Pancreas (tissue), 10 donors: ENCODE measurements at regions not wholly inside any gene's neighbourhood (a gene's known extent, or its start where the extent isn't known, plus 50 kb on each side); places are given as distances from the start of the nearest gene placed in this dataset.

Source experiments
- ATAC-seq, 4 donors: fragments of 200-7000 bp; cut with Tn5 transposase; one replicate each; pipeline versions ENCODE4 v1.8.0 to v1.9.1; 2020; ENCODE audit warnings: mild to moderate bottlenecking in 4 of 4, moderate library complexity in 4 of 4
- DNase-seq, 6 donors: peaks; one replicate each; pipeline ENCODE4 v3.0.0-alpha.2; 2020
- FAIRE-seq: peaks from 2 replicates; lab custom pipeline; 2012; peaks lifted over from hg19 to GRCh38; lab: Jason Lieb, UNC
- H3K27ac ChIP-seq, 4 donors: fragments of 200-600 bp; sonication (generic); 1 replicate in 3 of 4; 2 replicates in 1 of 4; pipeline versions ENCODE4 v1.5.0 to v1.8.0; 2020
- H3K27me3 ChIP-seq, 4 donors: fragments of 200-600 bp; one replicate each; pipeline ENCODE4 v1.8.0; 2021
- H3K36me3 ChIP-seq, 3 donors: fragments of 200-600 bp; sonication (generic) in 1 of 3; one replicate each; pipeline versions ENCODE4 v1.5.0 to v1.8.0; 2020 to 2021
- H3K4me1 ChIP-seq, 3 donors: fragments of 200-600 bp; one replicate each; pipeline ENCODE4 v1.8.0; 2021
- H3K4me3 ChIP-seq, 4 donors: fragments of 200-600 bp; sonication (generic) in 2 of 4; one replicate each; pipeline versions ENCODE4 v1.5.0 to v1.8.0; 2020 to 2021
- H3K9me3 ChIP-seq, 4 donors: fragments of 200-600 bp; one replicate each; pipeline ENCODE4 v1.8.0; 2021
- WGBS, 2 donors: extraction: QIAGEN DNeasy Blood & Tissue Kit; methylation state at CpG; one replicate each; pipeline ENCODE4 v1.1.7; 2013; 5-methylcytosine and 5-hydroxymethylcytosine counted together
- intact Hi-C, 3 donors: fragments of 100-400 bp; cut with DNase I; formaldehyde crosslinking; loops; one replicate each; pipeline versions ENCODE4 v1.11.1 to v1.14.2; 2022
- TF ChIP-seq, protein P1 (sequence below), 4 donors: fragments of 200-600 bp; sonication (generic) in 3 of 4; IDR thresholded peaks; one replicate each; pipeline versions ENCODE4 v1.5.0 to v1.8.0; 2021; ENCODE audit warnings: antibody characterized with exemption in 4 of 4
- donor health status: healthy with polysubstance abuse.
- donor health status: DM: no; HTN: no; CAD: no; lungs with moderate emphysema.
- donor health status: DM: no; HTN: no; CAD: no.
- donor health status: control.
- donor health status: control.
- donor health status: Bipolar disorder and iron deficiency.
- donor health status: DM: yes; HTN: yes; CAD: no.
- donor health status: DM: no; HTN: no; CAD: no.
- donor health status: DM: no; HTN: no; CAD: no.
- donor health status: DM: yes; HTN: yes; CAD: no.

- WGBS, 2 donors, result 57 to 62% methylated on average over 6 of the region's 6 CpGs
- Histone ChIP-seq H3K27ac (no peak overlapping the region), H3K4me3 (no peak overlapping the region), H3K4me1 (no peaks in the 10 kb centered on the region), H3K9me3 (no peaks in the 10 kb centered on the region), H3K36me3 (no peaks in the 10 kb centered on the region), H3K27me3 (peaks cover 0 to 7% (median 0%) of the 10 kb centered on the region in 4 donors)
- ATAC-seq, result no peak
- TF ChIP-seq, protein P1, sequence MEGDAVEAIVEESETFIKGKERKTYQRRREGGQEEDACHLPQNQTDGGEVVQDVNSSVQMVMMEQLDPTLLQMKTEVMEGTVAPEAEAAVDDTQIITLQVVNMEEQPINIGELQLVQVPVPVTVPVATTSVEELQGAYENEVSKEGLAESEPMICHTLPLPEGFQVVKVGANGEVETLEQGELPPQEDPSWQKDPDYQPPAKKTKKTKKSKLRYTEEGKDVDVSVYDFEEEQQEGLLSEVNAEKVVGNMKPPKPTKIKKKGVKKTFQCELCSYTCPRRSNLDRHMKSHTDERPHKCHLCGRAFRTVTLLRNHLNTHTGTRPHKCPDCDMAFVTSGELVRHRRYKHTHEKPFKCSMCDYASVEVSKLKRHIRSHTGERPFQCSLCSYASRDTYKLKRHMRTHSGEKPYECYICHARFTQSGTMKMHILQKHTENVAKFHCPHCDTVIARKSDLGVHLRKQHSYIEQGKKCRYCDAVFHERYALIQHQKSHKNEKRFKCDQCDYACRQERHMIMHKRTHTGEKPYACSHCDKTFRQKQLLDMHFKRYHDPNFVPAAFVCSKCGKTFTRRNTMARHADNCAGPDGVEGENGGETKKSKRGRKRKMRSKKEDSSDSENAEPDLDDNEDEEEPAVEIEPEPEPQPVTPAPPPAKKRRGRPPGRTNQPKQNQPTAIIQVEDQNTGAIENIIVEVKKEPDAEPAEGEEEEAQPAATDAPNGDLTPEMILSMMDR (IDR thresholded peaks at IDR 0.05), result no peak
- intact Hi-C loops, result loop anchor here in 1 of 3 donors (10.0 kb wide), 2 partner anchors 315 to 915 kb away; no protein-coding TSS in a partner anchor
- DNase-seq, result no peak
- FAIRE-seq, result no peak
Measured at GRCh38 chr1:29789910-29790247, 553.6 kb downstream of the PTPRU start.

GRCh38 chr1:29789221-29789909 lies 553.0 kb downstream of the PTPRU start:
- 39 to 45% methylated on average over 10 of the region's 10 CpGs for WGBS, 2 donors
- no peak for DNase-seq
- no peaks in the 10 kb centered on the region for H3K36me3 ChIP-seq
- H3K9me3 ChIP-seq, result no peaks in the 10 kb centered on the region
- ATAC-seq, result no peak
- FAIRE-seq, result no peak
- TF ChIP-seq, protein P1 (IDR thresholded peaks at IDR 0.05), result no peak
- no peak overlapping the region for H3K27ac ChIP-seq
- intact Hi-C loops, result no loop called here
- peaks cover 0 to 7% (median 0%) of the 10 kb centered on the region in 4 donors for H3K27me3 ChIP-seq
- H3K4me1 ChIP-seq, result no peaks in the 10 kb centered on the region
- no peak overlapping the region for H3K4me3 ChIP-seq

DNA sequence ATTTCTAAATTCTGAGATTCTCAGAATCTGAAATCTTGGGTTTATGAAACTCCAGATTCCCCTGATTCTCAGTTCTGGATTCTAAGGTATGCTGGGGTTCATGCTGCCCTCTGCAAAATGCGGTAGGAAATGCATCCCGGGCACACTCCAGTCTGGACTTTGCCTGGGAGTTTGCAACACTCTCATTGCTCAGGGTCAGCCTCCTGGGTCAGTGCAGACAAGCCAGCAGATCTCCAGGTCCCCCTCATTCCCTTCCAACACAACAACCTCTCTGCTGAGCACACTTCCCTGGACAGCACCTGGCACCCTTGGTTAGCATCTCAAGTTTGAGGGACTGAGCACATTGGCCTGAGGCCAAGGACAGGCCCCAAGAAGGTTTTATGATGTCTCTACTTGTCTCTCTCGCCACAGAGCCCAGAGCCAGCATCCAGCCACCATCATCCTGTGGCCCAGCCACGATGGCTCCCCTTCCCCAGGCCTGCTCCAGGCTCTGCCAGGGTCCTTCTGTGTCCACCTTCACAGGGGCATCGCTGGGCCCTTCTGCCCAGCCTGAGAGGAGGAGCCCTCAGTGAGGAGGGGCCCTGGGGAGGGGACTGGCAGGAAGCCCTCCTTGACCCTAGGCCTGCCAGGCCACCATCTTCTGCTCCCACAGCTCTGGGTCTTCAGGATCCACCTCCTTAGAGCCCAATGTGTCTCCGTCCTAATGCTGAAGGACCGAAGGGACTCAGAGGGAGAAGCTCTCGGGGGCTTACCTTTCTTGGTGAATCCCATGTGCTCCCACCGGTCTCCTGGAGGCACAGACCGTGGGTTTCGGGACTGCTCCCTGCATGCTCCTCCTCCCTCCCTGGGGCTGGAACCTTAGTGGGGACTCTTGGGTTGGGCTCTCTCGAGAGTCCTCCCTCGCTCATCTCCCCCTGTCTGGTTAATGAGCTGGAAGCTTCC lies 550.7 kb downstream of the PTPRU start:
- no peak for FAIRE-seq
- 72 to 78% methylated on average over 13 of the region's 13 CpGs for whole genome bisulfite sequencing, 2 donors
- TF ChIP-seq, protein P1 (IDR thresholded peaks at IDR 0.05), result no peak

GRCh38 chr1:29786195-29786594 lies 549.9 kb downstream of the PTPRU start:
- FAIRE-seq (no peak), ATAC-seq (no peak), DNase-seq (no peak)
- no peaks in the 10 kb centered on the region for H3K36me3 ChIP-seq
- 66 to 72% methylated on average over 4 of the region's 4 CpGs for WGBS, 2 donors
- intact Hi-C loops, result no loop called here
- TF ChIP-seq, protein P1 (IDR thresholded peaks at IDR 0.05), result no peak
- no peak overlapping the region for H3K27ac ChIP-seq
- no peaks in the 10 kb centered on the region for H3K9me3 ChIP-seq
- no peaks in the 10 kb centered on the region for H3K4me1 ChIP-seq
- no peak overlapping the region for H3K4me3 ChIP-seq
- H3K27me3 ChIP-seq, result peaks cover 0 to 7% (median 0%) of the 10 kb centered on the region in 4 donors

More for the DNA sequence above, 550.7 kb downstream of the PTPRU start:
- DNase-seq, result no peak
- peaks cover 0 to 7% (median 0%) of the 10 kb centered on the region in 4 donors for H3K27me3 ChIP-seq
- intact Hi-C loops, result no loop called here
- no peak overlapping the region for H3K4me3 ChIP-seq
- no peak overlapping the region for H3K27ac ChIP-seq
- H3K36me3 ChIP-seq, result no peaks in the 10 kb centered on the region
- ATAC-seq, result no peak
- H3K4me1 ChIP-seq, result no peaks in the 10 kb centered on the region
- H3K9me3 ChIP-seq, result no peaks in the 10 kb centered on the region
